Activated CD8-positive, alpha-beta T cell treated with anti-CD3 and anti-CD28 coated beads for 36 hours (primary cell): ENCODE measurements at regions not wholly inside any gene's neighbourhood (a gene's known extent, or its start where the extent isn't known, plus 50 kb on each side); places are given as distances from the start of the nearest gene placed in this dataset.

Experiments used
- ATAC-seq: fragments of 200-7000 bp; cut with Tn5 transposase; one replicate; pipeline ENCODE4 v1.10.0; 2021; ENCODE audit warnings: mild to moderate bottlenecking, moderate library complexity
- CTCF ChIA-PET: fragments of 350-600 bp; sonication (Branson Sonifier 250); formaldehyde crosslinking; loops from one replicate; lab custom pipeline; 2021; ENCODE audit warnings: antibody characterized with exemption; lab: Charles Lee
- POLR2A ChIA-PET: fragments of 350-600 bp; sonication (Branson Sonifier 250); formaldehyde crosslinking; loops from one replicate; lab custom pipeline; 2021; ENCODE audit warnings: antibody characterized with exemption; lab: Charles Lee
- DNase-seq: peaks from one replicate; pipeline ENCODE4 v3.0.0-alpha.2; 2020
- H3K27ac Mint-ChIP-seq: one replicate; pipeline ENCODE4 v1.8.0; 2021; ENCODE audit warnings: mild to moderate bottlenecking, mixed read lengths
- H3K27me3 Mint-ChIP-seq: one replicate; pipeline ENCODE4 v1.8.0; 2021; ENCODE audit warnings: mixed read lengths
- H3K36me3 Mint-ChIP-seq: one replicate; pipeline ENCODE4 v1.8.0; 2021; ENCODE audit warnings: low read depth, mixed read lengths
- H3K4me1 Mint-ChIP-seq: one replicate; pipeline ENCODE4 v1.8.0; 2021; ENCODE audit warnings: low read depth, mixed read lengths
- H3K4me3 Mint-ChIP-seq: one replicate; pipeline ENCODE4 v1.8.0; 2021; ENCODE audit warnings: mild to moderate bottlenecking, moderate library complexity, mixed read lengths
- H3K9me3 Mint-ChIP-seq: one replicate; pipeline ENCODE4 v1.8.0; 2021; ENCODE audit warnings: mixed read lengths
- intact Hi-C: fragments of 100-400 bp; cut with micrococcal nuclease; formaldehyde crosslinking; loops from one replicate; pipeline ENCODE4 v1.10.0; 2022
- TF ChIP-seq, protein P1 (sequence below): fragments of 200-600 bp; IDR thresholded peaks from one replicate; pipeline ENCODE4 v1.8.0; 2022; ENCODE audit warnings: antibody characterized with exemption, mild to moderate bottlenecking

DNA sequence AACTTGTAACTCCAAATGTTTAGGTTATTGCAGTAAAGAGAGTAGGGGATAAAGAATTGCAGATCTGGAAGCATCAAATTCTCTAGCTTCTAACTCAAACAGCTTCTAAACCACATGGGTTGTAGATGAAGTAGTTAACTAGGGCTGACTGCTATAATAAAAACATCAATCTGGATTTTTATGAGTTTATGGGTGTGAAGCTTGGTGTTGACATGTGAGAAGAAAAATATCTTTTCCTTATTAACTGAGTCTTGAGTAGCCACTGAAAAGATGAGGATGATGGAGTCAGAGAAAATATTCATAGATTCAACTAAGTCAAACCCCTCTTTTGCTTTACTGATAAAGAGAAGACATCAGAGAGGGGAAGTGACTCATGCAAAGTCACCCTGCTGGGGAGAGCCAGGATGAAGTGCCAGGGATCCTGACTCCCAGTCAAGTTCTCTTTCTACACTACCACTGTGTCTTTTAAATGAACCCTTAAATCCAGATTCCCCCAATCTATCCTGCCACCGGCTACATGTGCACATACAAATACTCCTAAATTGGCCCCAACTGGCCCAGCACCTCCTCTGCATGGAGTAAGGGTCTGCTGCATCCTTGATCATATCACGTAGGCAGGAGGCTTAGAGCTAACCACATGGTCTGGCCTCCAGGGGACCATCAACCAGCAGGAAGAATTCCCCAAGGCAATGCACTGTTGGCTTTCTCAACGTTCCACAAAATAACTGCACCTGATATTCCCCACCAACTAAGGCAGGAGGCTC lies 264.0 kb upstream of the CCL2 start:
- Mint-ChIP-seq H3K4me1 (no peaks in the 10 kb centered on the region), H3K27me3 (peaks cover 12% of the 10 kb centered on the region), H3K4me3 (no peak overlapping the region), H3K27ac (no peak overlapping the region), H3K9me3 (no peaks in the 10 kb centered on the region), H3K36me3 (no peaks in the 10 kb centered on the region)
- intact Hi-C loops, result no loop called here
- ATAC-seq, result no peak
- DNase-seq, result no peak
- ChIA-PET POLR2A (no interaction called here), CTCF (no interaction called here)
- TF ChIP-seq, protein P1, sequence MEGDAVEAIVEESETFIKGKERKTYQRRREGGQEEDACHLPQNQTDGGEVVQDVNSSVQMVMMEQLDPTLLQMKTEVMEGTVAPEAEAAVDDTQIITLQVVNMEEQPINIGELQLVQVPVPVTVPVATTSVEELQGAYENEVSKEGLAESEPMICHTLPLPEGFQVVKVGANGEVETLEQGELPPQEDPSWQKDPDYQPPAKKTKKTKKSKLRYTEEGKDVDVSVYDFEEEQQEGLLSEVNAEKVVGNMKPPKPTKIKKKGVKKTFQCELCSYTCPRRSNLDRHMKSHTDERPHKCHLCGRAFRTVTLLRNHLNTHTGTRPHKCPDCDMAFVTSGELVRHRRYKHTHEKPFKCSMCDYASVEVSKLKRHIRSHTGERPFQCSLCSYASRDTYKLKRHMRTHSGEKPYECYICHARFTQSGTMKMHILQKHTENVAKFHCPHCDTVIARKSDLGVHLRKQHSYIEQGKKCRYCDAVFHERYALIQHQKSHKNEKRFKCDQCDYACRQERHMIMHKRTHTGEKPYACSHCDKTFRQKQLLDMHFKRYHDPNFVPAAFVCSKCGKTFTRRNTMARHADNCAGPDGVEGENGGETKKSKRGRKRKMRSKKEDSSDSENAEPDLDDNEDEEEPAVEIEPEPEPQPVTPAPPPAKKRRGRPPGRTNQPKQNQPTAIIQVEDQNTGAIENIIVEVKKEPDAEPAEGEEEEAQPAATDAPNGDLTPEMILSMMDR, result no peak

DNA sequence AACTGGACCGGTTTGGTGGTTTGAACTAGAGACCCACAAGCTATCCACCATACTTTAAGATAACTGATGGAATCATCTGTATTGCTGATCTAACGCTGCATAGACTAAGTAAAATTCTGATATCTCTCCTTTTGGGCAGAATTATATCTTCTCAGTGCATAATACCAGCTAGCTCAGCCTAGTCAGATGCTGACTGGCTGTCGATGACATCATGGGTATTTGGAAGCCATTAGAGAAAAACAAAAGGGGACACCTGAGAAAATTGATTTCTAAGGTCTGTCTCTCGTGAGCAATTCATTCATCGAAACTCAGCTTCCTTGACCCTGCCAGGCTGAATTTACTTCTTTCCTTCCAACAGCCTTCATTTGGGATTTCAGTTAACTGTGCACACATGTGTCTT lies 263.0 kb upstream of the CCL2 start:
- no peaks in the 10 kb centered on the region for H3K9me3 Mint-ChIP-seq
- H3K27ac Mint-ChIP-seq, result no peak overlapping the region
- peaks cover 11% of the 10 kb centered on the region for H3K27me3 Mint-ChIP-seq
- ATAC-seq (no peak), DNase-seq (no peak)
- no peaks in the 10 kb centered on the region for H3K36me3 Mint-ChIP-seq
- POLR2A ChIA-PET, result no interaction called here
- no peaks in the 10 kb centered on the region for H3K4me1 Mint-ChIP-seq
- TF ChIP-seq, protein P1, result no peak
- CTCF ChIA-PET, result no interaction called here
- intact Hi-C loops, result no loop called here
- no peak overlapping the region for H3K4me3 Mint-ChIP-seq

DNA sequence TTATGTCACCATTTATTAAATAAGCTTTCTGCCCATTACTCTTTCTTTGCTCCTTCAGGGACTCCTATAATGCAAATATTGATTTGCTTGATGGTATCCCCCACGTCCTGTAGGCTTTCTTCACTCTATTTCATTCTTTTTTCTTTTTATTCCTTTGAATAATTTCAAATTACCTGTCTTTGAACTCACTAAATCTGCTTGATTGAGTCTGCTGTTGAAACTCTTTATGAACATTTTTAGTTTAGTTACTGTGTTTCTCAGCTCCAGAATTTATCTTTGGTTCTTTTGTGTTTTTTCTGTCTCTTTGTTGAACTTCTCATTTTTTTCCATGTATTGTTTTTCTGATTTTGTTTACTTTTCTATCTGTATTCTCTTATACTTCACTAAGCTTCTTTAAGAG lies 254.4 kb upstream of the CCL2 start:
- H3K36me3 Mint-ChIP-seq, result peaks cover 3% of the 10 kb centered on the region
- H3K27ac Mint-ChIP-seq, result no peak overlapping the region
- H3K9me3 Mint-ChIP-seq, result peaks cover 18% of the 10 kb centered on the region
- peaks cover 9% of the 10 kb centered on the region for H3K27me3 Mint-ChIP-seq
- ChIA-PET POLR2A (no interaction called here), CTCF (no interaction called here)
- no peak for ATAC-seq
- no peaks in the 10 kb centered on the region for H3K4me1 Mint-ChIP-seq
- intact Hi-C loops, result no loop called here
- TF ChIP-seq, protein P1, result no peak
- DNase-seq, result no peak
- no peak overlapping the region for H3K4me3 Mint-ChIP-seq

DNA sequence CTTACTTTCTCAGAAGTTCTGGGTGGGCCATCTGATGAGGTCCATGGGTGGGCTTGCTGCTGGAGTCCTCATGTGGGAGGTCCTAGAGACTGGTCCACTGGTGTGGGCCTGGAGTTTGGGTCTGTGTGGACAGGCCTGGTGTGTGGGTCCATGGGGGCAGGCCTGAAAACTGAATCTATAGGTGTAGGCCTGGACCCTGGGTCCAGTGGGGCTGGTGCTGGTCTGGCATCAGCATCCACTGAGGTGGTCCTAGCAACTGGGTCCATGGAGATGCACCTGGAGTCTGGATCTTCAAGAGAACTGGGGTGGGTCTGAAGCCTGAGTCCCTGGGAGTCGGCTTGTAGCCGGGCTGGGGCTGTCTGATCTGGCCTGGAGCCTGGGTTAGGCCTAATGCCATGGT lies 253.8 kb upstream of the CCL2 start:
- ChIA-PET CTCF (no interaction called here), POLR2A (no interaction called here)
- H3K27ac Mint-ChIP-seq, result no peak overlapping the region
- TF ChIP-seq, protein P1, result no peak
- no peak overlapping the region for H3K4me3 Mint-ChIP-seq
- peaks cover 18% of the 10 kb centered on the region for H3K9me3 Mint-ChIP-seq
- intact Hi-C loops, result no loop called here
- no peaks in the 10 kb centered on the region for H3K4me1 Mint-ChIP-seq
- H3K36me3 Mint-ChIP-seq, result peaks cover 3% of the 10 kb centered on the region
- peaks cover 12% of the 10 kb centered on the region for H3K27me3 Mint-ChIP-seq
- ATAC-seq, result no peak
- DNase-seq, result no peak

DNA sequence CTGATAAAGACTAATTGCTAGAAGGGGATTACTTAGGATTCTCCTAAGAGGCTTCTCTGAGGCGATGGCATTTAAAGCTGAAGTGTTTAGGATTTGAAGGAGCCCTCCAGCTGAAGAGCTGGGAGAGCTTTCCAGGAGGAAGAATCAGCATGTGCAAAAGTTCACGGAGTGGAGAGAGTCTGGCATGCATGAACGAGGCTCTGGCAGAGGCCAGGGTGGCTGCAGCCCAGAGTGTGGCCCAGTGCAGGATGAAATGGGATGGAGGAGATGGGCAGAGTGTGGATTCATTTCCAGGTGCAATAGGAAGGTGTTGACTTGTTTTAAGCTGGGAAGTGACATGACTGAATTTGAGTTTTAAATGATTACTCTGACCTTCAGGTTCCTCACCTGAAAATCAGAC lies 249.0 kb upstream of the CCL2 start:
- Mint-ChIP-seq H3K4me1 (no peaks in the 10 kb centered on the region), H3K36me3 (no peaks in the 10 kb centered on the region), H3K27ac (no peak overlapping the region), H3K27me3 (peaks cover 14% of the 10 kb centered on the region), H3K4me3 (no peak overlapping the region), H3K9me3 (peaks cover 7% of the 10 kb centered on the region)
- intact Hi-C loops, result no loop called here
- no peak for ATAC-seq
- ChIA-PET CTCF (no interaction called here), POLR2A (no interaction called here)
- TF ChIP-seq, protein P1, result no peak
- no peak for DNase-seq
